Tibial nerve (tissue), 4 donors: ENCODE measurements at regions not wholly inside any gene's neighbourhood (a gene's known extent, or its start where the extent isn't known, plus 50 kb on each side); places are given as distances from the start of the nearest gene placed in this dataset.
"Not testable (repeated sequence)": the region's sequence is repeated elsewhere in the genome, so short reads cannot be mapped to it uniquely, and the experiment has no call there.

ENCODE experiments used
- DNase-seq, 2 donors: peaks; one replicate each; pipeline ENCODE4 v3.0.0-alpha.2; 2019; ENCODE audit warnings: low spot score in 2 of 2
- H3K27ac ChIP-seq, 4 donors: fragments of 200-600 bp; sonication (generic) in 3 of 4; one replicate each; pipeline ENCODE4 v1.5.1; 2017 to 2019; ENCODE audit warnings: mild to moderate bottlenecking in 1 of 4
- H3K27me3 ChIP-seq, 2 donors: fragments of 200-600 bp; sonication (generic) in 1 of 2; one replicate each; pipeline versions ENCODE4 v1.5.1 to v1.6.0; 2017 to 2019
- H3K36me3 ChIP-seq, 3 donors: fragments of 200-600 bp; sonication (generic); one replicate each; pipeline ENCODE4 v1.5.1; 2018 to 2019
- H3K4me1 ChIP-seq, 4 donors: fragments of 200-600 bp; sonication (generic) in 3 of 4; one replicate each; pipeline ENCODE4 v1.5.1; 2017 to 2019
- H3K4me3 ChIP-seq, 4 donors: fragments of 200-600 bp; sonication (generic) in 3 of 4; one replicate each; pipeline ENCODE4 v1.5.1; 2017 to 2019; ENCODE audit warnings: mild to moderate bottlenecking in 1 of 4, moderate library complexity in 1 of 4
- H3K9me3 ChIP-seq, 4 donors: fragments of 200-600 bp; sonication (generic) in 3 of 4; one replicate each; pipeline ENCODE4 v1.5.1; 2017 to 2019
- CTCF ChIP-seq, 5 experiments: fragments of 200-600 bp in 3 of 5; fragments of 450-650 bp in 2 of 5; sonication (generic) in 3 of 5; IDR thresholded peaks; one replicate each; pipeline ENCODE4 v1.5.1; 2016 to 2019; ENCODE audit warnings: antibody characterized with exemption in 5 of 5, mild to moderate bottlenecking in 3 of 5, moderate library complexity in 2 of 5
- EP300 ChIP-seq, 2 donors: sonication (generic); formaldehyde crosslinking; IDR thresholded peaks; one replicate each; pipeline ENCODE4 v1.6.1; 2017; ENCODE audit warnings: antibody characterized with exemption in 2 of 2, mild to moderate bottlenecking in 1 of 2
- POLR2A ChIP-seq, 2 donors: fragments of 450-650 bp; IDR thresholded peaks; one replicate each; pipeline ENCODE4 v1.6.1; 2017; ENCODE audit warnings: antibody characterized with exemption in 2 of 2, mild to moderate bottlenecking in 2 of 2, moderate library complexity in 2 of 2
- WGBS, 2 donors: methylation state at CpG; one replicate each; pipeline ENCODE4 v1.1.5; 2018; 5-methylcytosine and 5-hydroxymethylcytosine counted together

- WGBS, 2 donors: 51 to 52% methylated on average over 2 of the region's 2 CpGs
- Histone ChIP-seq H3K36me3 (no peaks in the 10 kb centered on the region), H3K27ac (no peak overlapping the region), H3K9me3 (no peaks in the 10 kb centered on the region), H3K4me1 (no peaks in the 10 kb centered on the region), H3K4me3 (no peak overlapping the region), H3K27me3 (no peaks in the 10 kb centered on the region)
- TF ChIP-seq POLR2A (IDR thresholded peaks at IDR 0.05): no peak
- no peak for TF ChIP-seq EP300 (IDR thresholded peaks at IDR 0.05)
- no peak for TF ChIP-seq CTCF (IDR thresholded peaks at IDR 0.05)
- DNase-seq: no peak
Measured at GRCh38 chr11:106524436-106524835, 447.0 kb downstream of the AASDHPPT start.

GRCh38 chr11:106531648-106532047 lies 454.2 kb downstream of the AASDHPPT start:
- not testable (repeated sequence) for H3K36me3 ChIP-seq, H3K27ac ChIP-seq, H3K9me3 ChIP-seq, H3K4me1 ChIP-seq, DNase-seq, H3K27me3 ChIP-seq, H3K4me3 ChIP-seq
- 94% methylated on average over 18 of the region's 18 CpGs for WGBS, 2 donors

- TF ChIP-seq EP300 (IDR thresholded peaks at IDR 0.05) (no peak), POLR2A (IDR thresholded peaks at IDR 0.05) (no peak), CTCF (IDR thresholded peaks at IDR 0.05) (no peak)
- Histone ChIP-seq H3K4me3 (no peak overlapping the region), H3K9me3 (no peaks in the 10 kb centered on the region), H3K36me3 (no peaks in the 10 kb centered on the region), H3K4me1 (no peaks in the 10 kb centered on the region), H3K27me3 (no peaks in the 10 kb centered on the region), H3K27ac (no peak overlapping the region)
- no peak for DNase-seq
- WGBS, 2 donors: 93 to 94% methylated on average over 2 of the region's 2 CpGs
Measured at GRCh38 chr11:106533046-106533445, 455.6 kb downstream of the AASDHPPT start.

GRCh38 chr11:106540001-106540400 lies 462.5 kb downstream of the AASDHPPT start:
- H3K27ac ChIP-seq: no peak overlapping the region
- TF ChIP-seq CTCF (IDR thresholded peaks at IDR 0.05): no peak
- no peak for TF ChIP-seq EP300 (IDR thresholded peaks at IDR 0.05)
- no peak for TF ChIP-seq POLR2A (IDR thresholded peaks at IDR 0.05)
- no peak overlapping the region for H3K4me3 ChIP-seq
- no peaks in the 10 kb centered on the region for H3K27me3 ChIP-seq
- WGBS, 2 donors: 81% methylated on average over 5 of the region's 5 CpGs
- H3K36me3 ChIP-seq: no peaks in the 10 kb centered on the region
- no peaks in the 10 kb centered on the region for H3K9me3 ChIP-seq
- no peaks in the 10 kb centered on the region for H3K4me1 ChIP-seq
- DNase-seq: no peak

GRCh38 chr11:106548406-106548805 lies 469.9 kb downstream of the GUCY1A2 start:
- no peaks in the 10 kb centered on the region for H3K36me3 ChIP-seq
- WGBS, 2 donors: 91% methylated on average over 2 of the region's 2 CpGs
- no peak overlapping the region for H3K4me3 ChIP-seq
- H3K4me1 ChIP-seq: no peaks in the 10 kb centered on the region
- DNase-seq: no peak
- TF ChIP-seq POLR2A (IDR thresholded peaks at IDR 0.05) (no peak), EP300 (IDR thresholded peaks at IDR 0.05) (no peak), CTCF (IDR thresholded peaks at IDR 0.05) (no peak)
- H3K27ac ChIP-seq: no peak overlapping the region
- no peaks in the 10 kb centered on the region for H3K27me3 ChIP-seq
- H3K9me3 ChIP-seq: peaks cover 0 to 11% (median 0%) of the 10 kb centered on the region in 4 donors
